Erythroblast (primary cell): ENCODE measurements at regions not wholly inside any gene's neighbourhood (a gene's known extent, or its start where the extent isn't known, plus 50 kb on each side); places are given as distances from the start of the nearest gene placed in this dataset.

Experiments
- GATA1 ChIP-seq: IDR thresholded peaks from 2 replicates; pipeline ENCODE4 v1.6.1; 2011; ENCODE audit warnings: low read depth, mild to moderate bottlenecking, control low read depth, low read length, moderate library complexity
- POLR2A ChIP-seq: IDR thresholded peaks from 2 replicates; pipeline ENCODE4 v1.6.1; 2011; ENCODE audit warnings: mild to moderate bottlenecking, low read length

DNA sequence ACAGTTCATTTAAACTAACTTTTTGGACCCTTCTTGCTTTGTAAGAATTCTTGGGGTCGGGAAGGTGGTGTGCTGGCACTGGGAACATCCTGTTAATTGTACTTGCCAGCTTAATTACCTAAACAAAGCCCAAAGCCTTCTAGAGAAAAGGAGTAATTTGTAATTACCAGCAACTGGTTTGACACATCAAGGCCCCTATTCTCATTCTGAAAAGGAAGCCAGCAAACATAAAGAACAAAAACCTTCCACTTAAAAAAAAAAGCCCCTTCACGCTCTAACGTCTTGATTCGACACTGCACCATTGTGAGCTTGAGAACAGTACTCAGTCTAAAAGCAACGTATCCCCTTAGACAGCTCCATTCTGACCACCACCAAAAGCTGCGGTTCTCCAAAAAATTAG lies 74.7 kb upstream of the RPH3AL start:
- TF ChIP-seq POLR2A = no peak
- TF ChIP-seq GATA1 = no peak
